ENCODE measurements at regions not wholly inside any gene's neighbourhood (a gene's known extent, or its start where the extent isn't known, plus 50 kb on each side); places are given as distances from the start of the nearest gene placed in this dataset.

GRCh38 chr10:84896909-84897308 lies 568.5 kb downstream of the CCSER2 start:
- Mint-ChIP-seq H3K9me3 (no peaks in the 10 kb centered on the region), H3K27ac (no peak overlapping the region), H3K4me3 (no peak overlapping the region), H3K4me1 (ENCODE audit: low read depth) (no peaks in the 10 kb centered on the region), H3K36me3 (ENCODE audit: low read depth) (no peaks in the 10 kb centered on the region), H3K27me3 (no peaks in the 10 kb centered on the region)
- intact Hi-C loops (cut with micrococcal nuclease): no loop called here

DNA sequence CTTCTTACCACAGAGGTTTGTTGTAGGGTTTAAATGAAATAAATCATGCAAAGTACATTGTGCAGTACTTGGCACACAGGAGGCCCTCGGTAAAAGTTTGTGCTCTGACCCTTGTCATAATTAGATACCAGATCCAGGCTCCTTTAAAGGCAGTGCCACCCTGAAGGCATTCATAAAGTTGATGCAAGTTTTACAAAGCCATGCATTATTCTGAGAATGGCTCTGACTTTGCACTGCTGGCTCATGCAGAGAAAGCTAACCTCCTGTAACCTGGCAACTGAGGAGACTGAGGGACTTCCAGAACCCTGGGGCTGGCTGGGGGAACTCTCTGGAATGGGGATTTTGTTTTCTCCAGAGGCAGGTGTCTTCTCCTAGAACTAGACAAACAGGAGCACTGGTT lies 570.9 kb downstream of the CCSER2 start:
- intact Hi-C loops (cut with micrococcal nuclease): no loop called here
- no peak overlapping the region for H3K27ac Mint-ChIP-seq
- H3K4me3 Mint-ChIP-seq: no peak overlapping the region
- H3K36me3 Mint-ChIP-seq (ENCODE audit: low read depth): no peaks in the 10 kb centered on the region
- no peaks in the 10 kb centered on the region for H3K27me3 Mint-ChIP-seq
- H3K4me1 Mint-ChIP-seq (ENCODE audit: low read depth): no peaks in the 10 kb centered on the region
- H3K9me3 Mint-ChIP-seq: no peaks in the 10 kb centered on the region

DNA sequence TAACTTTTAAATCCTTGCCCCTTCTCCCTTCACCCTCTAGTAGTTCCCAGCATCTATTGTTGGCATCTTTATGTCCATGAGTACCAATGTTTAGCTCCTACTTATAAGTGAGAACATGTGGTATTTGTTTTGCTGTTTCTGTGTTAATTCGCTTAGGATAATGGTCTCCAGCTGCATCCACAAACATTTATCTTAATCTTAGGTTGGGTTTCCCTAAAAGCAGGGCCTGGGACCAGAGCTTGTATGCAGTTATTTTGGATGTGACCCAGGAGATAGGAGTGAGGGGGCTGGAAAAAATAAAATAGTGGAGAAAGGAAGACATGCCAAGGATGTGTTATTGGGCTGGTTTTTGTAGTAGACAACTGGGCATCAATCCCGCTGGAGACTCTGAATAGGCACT lies 571.8 kb downstream of the CCSER2 start:
- Mint-ChIP-seq H3K4me3 (no peak overlapping the region), H3K9me3 (no peaks in the 10 kb centered on the region), H3K27ac (no peak overlapping the region), H3K36me3 (ENCODE audit: low read depth) (no peaks in the 10 kb centered on the region), H3K27me3 (no peaks in the 10 kb centered on the region), H3K4me1 (ENCODE audit: low read depth) (no peaks in the 10 kb centered on the region)
- intact Hi-C loops (cut with micrococcal nuclease): no loop called here

- Mint-ChIP-seq H3K27me3 (no peaks in the 10 kb centered on the region), H3K9me3 (no peaks in the 10 kb centered on the region), H3K36me3 (ENCODE audit: low read depth) (no peaks in the 10 kb centered on the region), H3K4me3 (no peak overlapping the region), H3K4me1 (ENCODE audit: low read depth) (no peaks in the 10 kb centered on the region), H3K27ac (no peak overlapping the region)
- intact Hi-C loops (cut with micrococcal nuclease): no loop called here
These were observed 573.5 kb downstream of the CCSER2 start for GRCh38 chr10:84901885-84902284.

DNA sequence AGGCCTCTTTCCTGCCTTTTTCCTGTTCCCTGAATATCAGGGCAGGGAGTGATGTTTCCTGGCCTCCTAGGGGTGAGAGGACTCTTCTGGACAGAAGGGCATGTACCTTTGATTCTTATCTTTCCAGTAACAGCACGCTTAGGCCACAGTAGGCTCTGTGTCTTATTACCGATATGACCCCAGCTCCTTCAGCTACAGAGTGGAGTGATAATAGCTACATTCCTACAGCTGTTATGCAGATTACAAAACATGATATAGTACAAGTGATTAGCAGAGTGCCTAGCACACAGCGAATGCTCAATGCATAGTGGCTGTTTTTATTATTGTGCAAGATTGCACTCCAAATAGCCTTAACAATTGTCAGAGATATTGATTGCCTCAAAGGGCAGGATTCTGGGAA lies 574.2 kb downstream of the CCSER2 start:
- no peaks in the 10 kb centered on the region for H3K36me3 Mint-ChIP-seq (ENCODE audit: low read depth)
- H3K9me3 Mint-ChIP-seq: no peaks in the 10 kb centered on the region
- intact Hi-C loops (cut with micrococcal nuclease): no loop called here
- no peaks in the 10 kb centered on the region for H3K27me3 Mint-ChIP-seq
- H3K4me3 Mint-ChIP-seq: no peak overlapping the region
- H3K4me1 Mint-ChIP-seq (ENCODE audit: low read depth): no peaks in the 10 kb centered on the region
- no peak overlapping the region for H3K27ac Mint-ChIP-seq

DNA sequence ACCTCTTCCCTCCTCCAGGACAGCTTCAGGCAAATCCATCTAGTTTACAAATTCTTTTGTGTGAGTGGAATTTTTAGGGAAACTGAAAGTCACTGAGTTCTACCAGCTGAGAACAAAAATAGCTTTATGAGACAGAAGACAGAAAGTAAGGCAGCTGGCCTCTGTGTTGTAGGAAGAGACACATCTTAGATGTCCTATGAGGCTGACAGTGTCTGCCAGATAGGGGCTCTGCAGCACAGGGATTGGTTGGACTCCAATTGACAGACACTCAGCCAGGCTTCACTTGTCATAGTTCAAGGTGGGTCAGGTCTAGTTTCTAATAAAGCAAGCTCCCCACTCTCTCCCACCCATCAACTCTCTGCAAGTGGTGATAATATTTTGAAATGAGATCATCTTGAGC lies 574.9 kb downstream of the CCSER2 start:
- Mint-ChIP-seq H3K27ac (no peak overlapping the region), H3K4me1 (ENCODE audit: low read depth) (no peaks in the 10 kb centered on the region), H3K36me3 (ENCODE audit: low read depth) (no peaks in the 10 kb centered on the region), H3K27me3 (no peaks in the 10 kb centered on the region), H3K4me3 (no peak overlapping the region), H3K9me3 (no peaks in the 10 kb centered on the region)
- intact Hi-C loops (cut with micrococcal nuclease): no loop called here

- H3K36me3 Mint-ChIP-seq (ENCODE audit: low read depth): no peaks in the 10 kb centered on the region
- no peak overlapping the region for H3K27ac Mint-ChIP-seq
- intact Hi-C loops (cut with micrococcal nuclease): no loop called here
- no peaks in the 10 kb centered on the region for H3K4me1 Mint-ChIP-seq (ENCODE audit: low read depth)
- H3K27me3 Mint-ChIP-seq: no peaks in the 10 kb centered on the region
- H3K4me3 Mint-ChIP-seq: no peak overlapping the region
- no peaks in the 10 kb centered on the region for H3K9me3 Mint-ChIP-seq
These were observed 579.1 kb downstream of the CCSER2 start for GRCh38 chr10:84907461-84908009.

GRCh38 chr10:84908491-84908890 lies 580.1 kb downstream of the CCSER2 start:
- no peaks in the 10 kb centered on the region for H3K9me3 Mint-ChIP-seq
- intact Hi-C loops (cut with micrococcal nuclease): no loop called here
- no peaks in the 10 kb centered on the region for H3K4me1 Mint-ChIP-seq (ENCODE audit: low read depth)
- no peak overlapping the region for H3K4me3 Mint-ChIP-seq
- H3K27ac Mint-ChIP-seq: no peak overlapping the region
- H3K27me3 Mint-ChIP-seq: no peaks in the 10 kb centered on the region
- H3K36me3 Mint-ChIP-seq (ENCODE audit: low read depth): no peaks in the 10 kb centered on the region

DNA sequence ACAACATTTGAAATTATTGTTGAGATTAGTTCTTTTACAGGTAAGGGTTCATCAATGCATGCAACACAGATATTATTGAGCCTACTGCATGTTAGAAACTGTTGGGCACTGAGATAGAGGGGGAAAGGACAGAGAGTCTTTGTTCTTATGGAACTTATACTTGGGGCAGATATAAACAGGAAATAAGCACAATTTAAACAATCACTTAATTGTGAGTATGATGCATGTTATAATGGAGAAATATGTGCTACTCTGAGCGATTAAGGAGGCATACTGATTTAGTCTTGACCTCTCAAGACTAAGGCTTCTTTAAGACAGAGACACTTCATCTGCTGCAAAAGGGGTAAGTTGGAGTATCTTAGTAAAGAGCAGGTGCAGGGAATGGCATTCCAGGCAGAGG lies 593.3 kb downstream of the CCSER2 start:
- intact Hi-C loops (cut with micrococcal nuclease): no loop called here
- no peaks in the 10 kb centered on the region for H3K27me3 Mint-ChIP-seq
- H3K4me3 Mint-ChIP-seq: no peak overlapping the region
- no peak overlapping the region for H3K27ac Mint-ChIP-seq
- no peaks in the 10 kb centered on the region for H3K4me1 Mint-ChIP-seq (ENCODE audit: low read depth)
- no peaks in the 10 kb centered on the region for H3K36me3 Mint-ChIP-seq (ENCODE audit: low read depth)
- H3K9me3 Mint-ChIP-seq: no peaks in the 10 kb centered on the region

- H3K27me3 Mint-ChIP-seq: no peaks in the 10 kb centered on the region
- no peaks in the 10 kb centered on the region for H3K36me3 Mint-ChIP-seq (ENCODE audit: low read depth)
- H3K4me1 Mint-ChIP-seq (ENCODE audit: low read depth): no peaks in the 10 kb centered on the region
- no peak overlapping the region for H3K27ac Mint-ChIP-seq
- H3K4me3 Mint-ChIP-seq: no peak overlapping the region
- intact Hi-C loops (cut with micrococcal nuclease): no loop called here
- H3K9me3 Mint-ChIP-seq: no peaks in the 10 kb centered on the region
These were observed 595.7 kb downstream of the CCSER2 start for GRCh38 chr10:84924131-84924530.

- no peaks in the 10 kb centered on the region for H3K4me1 Mint-ChIP-seq (ENCODE audit: low read depth)
- H3K27ac Mint-ChIP-seq: no peak overlapping the region
- intact Hi-C loops (cut with micrococcal nuclease): no loop called here
- H3K36me3 Mint-ChIP-seq (ENCODE audit: low read depth): no peaks in the 10 kb centered on the region
- H3K9me3 Mint-ChIP-seq: no peaks in the 10 kb centered on the region
- H3K27me3 Mint-ChIP-seq: no peaks in the 10 kb centered on the region
- no peak overlapping the region for H3K4me3 Mint-ChIP-seq
These were observed 597.1 kb downstream of the CCSER2 start for GRCh38 chr10:84925495-84925894.

- Mint-ChIP-seq H3K27me3 (no peaks in the 10 kb centered on the region), H3K36me3 (ENCODE audit: low read depth) (no peaks in the 10 kb centered on the region), H3K9me3 (no peaks in the 10 kb centered on the region), H3K4me3 (no peak overlapping the region), H3K4me1 (ENCODE audit: low read depth) (no peaks in the 10 kb centered on the region), H3K27ac (no peak overlapping the region)
- intact Hi-C loops (cut with micrococcal nuclease): loop anchor here (10.0 kb wide), 1 partner anchor 1441 kb away; no protein-coding TSS in a partner anchor
These were observed 605.0 kb downstream of the CCSER2 start for GRCh38 chr10:84933402-84933801.

DNA sequence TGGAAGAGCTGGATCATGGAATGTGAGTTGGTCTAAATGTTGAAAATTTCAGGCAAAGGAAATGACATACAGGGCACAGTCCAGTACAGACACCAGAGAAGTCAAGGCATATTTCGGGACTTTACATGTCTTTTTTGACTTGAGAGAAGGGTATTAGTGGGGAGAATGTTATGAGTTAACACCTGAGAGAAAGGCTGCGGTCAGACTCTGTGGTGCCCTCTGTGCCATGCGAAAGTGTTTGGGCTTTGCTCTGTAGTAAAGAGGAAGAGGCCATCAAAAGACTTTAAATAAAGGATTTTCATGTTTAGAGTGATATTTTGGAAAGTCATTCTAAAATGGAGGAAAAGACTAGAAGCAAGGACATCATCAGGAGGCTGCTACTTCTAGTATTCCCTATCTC lies 607.4 kb downstream of the CCSER2 start:
- Mint-ChIP-seq H3K27me3 (no peaks in the 10 kb centered on the region), H3K4me1 (ENCODE audit: low read depth) (no peaks in the 10 kb centered on the region), H3K36me3 (ENCODE audit: low read depth) (no peaks in the 10 kb centered on the region), H3K27ac (no peak overlapping the region), H3K4me3 (no peak overlapping the region), H3K9me3 (no peaks in the 10 kb centered on the region)
- intact Hi-C loops (cut with micrococcal nuclease): loop anchor here (10.0 kb wide), 1 partner anchor 1439 kb away; no protein-coding TSS in a partner anchor

DNA sequence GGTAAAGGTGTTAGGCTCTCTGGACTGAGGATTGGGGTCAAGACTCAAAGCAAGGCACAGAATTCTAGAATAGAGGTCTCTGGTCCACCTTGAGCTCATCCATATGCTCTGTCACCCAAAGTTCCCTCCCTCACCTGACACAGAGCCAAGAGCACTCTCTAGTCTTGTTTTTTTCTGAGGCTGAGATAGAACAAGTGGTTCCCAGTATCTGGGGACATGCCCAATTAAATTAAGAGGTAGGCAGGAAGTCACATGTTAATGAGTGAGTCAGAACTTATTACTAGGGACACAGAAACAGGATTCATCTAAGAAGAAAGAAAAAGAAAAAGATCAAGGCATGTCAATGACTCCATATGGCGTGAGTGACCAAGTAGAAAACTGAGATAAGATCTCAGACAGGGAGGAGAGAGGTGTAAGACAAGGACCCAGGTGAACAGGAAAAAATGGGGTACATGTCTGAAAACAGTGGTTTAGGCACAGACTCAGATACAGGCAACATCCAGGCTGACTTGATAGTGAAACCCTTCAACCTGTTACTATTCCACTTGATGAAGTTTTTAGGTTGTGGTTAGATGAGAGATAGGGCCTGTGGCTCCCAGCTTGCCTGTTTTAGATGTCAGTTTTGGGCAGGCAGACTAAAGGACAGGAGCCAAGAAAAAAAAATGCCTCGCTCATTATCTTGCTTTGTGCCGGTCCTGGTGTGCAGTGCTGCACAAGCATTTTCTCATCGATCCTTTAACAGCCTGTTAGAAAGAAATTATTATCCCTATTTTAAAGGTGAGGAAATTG lies 609.9 kb downstream of the CCSER2 start:
- Mint-ChIP-seq H3K27me3 (no peaks in the 10 kb centered on the region), H3K27ac (no peak overlapping the region), H3K4me3 (no peak overlapping the region), H3K4me1 (ENCODE audit: low read depth) (no peaks in the 10 kb centered on the region), H3K9me3 (no peaks in the 10 kb centered on the region), H3K36me3 (ENCODE audit: low read depth) (no peaks in the 10 kb centered on the region)
- intact Hi-C loops (cut with micrococcal nuclease): loop anchor here (10.0 kb wide), 1 partner anchor 1436 kb away; no protein-coding TSS in a partner anchor

GRCh38 chr10:84943541-84943940 lies 615.2 kb downstream of the CCSER2 start:
- intact Hi-C loops (cut with micrococcal nuclease): no loop called here
- Mint-ChIP-seq H3K36me3 (ENCODE audit: low read depth) (no peaks in the 10 kb centered on the region), H3K9me3 (no peaks in the 10 kb centered on the region), H3K27ac (no peak overlapping the region), H3K27me3 (no peaks in the 10 kb centered on the region), H3K4me3 (no peak overlapping the region), H3K4me1 (ENCODE audit: low read depth) (no peaks in the 10 kb centered on the region)

Measured in dendritic cell treated with granulocyte-macrophage colony-stimulating factor and Interleukin-4, amounts not matched to agents 40 ng/mL and 50 ng/mL, for 4 days (primary cell).